Lower lobe of right lung (tissue), 2 donors: ENCODE measurements at regions not wholly inside any gene's neighbourhood (a gene's known extent, or its start where the extent isn't known, plus 50 kb on each side); places are given as distances from the start of the nearest gene placed in this dataset.
A peak's percentile ranks its signal among the peaks of the same experiment; 100 is the strongest.

ENCODE experiments used
- ATAC-seq, 2 donors: fragments of 200-7000 bp; cut with Tn5 transposase; one replicate each; pipeline ENCODE4 v1.9.1; 2020 to 2022; ENCODE audit warnings: mild to moderate bottlenecking in 2 of 2, moderate library complexity in 2 of 2
- DNase-seq: peaks from one replicate; pipeline ENCODE4 v3.0.0-alpha.2; 2020
- H3K27ac ChIP-seq: fragments of 200-600 bp; one replicate; pipeline ENCODE4 v1.8.0; 2022
- H3K27me3 ChIP-seq: fragments of 200-600 bp; one replicate; pipeline ENCODE4 v1.8.0; 2022; ENCODE audit warnings: low read depth
- H3K36me3 ChIP-seq: fragments of 200-600 bp; one replicate; pipeline ENCODE4 v1.8.0; 2022; ENCODE audit warnings: mild to moderate bottlenecking
- H3K4me1 ChIP-seq: fragments of 200-600 bp; one replicate; pipeline ENCODE4 v1.8.0; 2022
- H3K4me3 ChIP-seq: fragments of 200-600 bp; one replicate; pipeline ENCODE4 v1.8.0; 2022; ENCODE audit warnings: mild to moderate bottlenecking
- H3K9me3 ChIP-seq: fragments of 200-600 bp; one replicate; pipeline ENCODE4 v1.8.0; 2022
- intact Hi-C: fragments of 100-400 bp; cut with DNase I; formaldehyde crosslinking; loops from one replicate; pipeline ENCODE4 v1.11.0; 2022
- TF ChIP-seq, protein P1 (sequence below): fragments of 200-600 bp; IDR thresholded peaks from one replicate; pipeline ENCODE4 v1.8.0; 2022; ENCODE audit warnings: antibody characterized with exemption, mild to moderate bottlenecking
- donor health status: DM: no; HTN: yes; CAD: no; lungs with severe emphysema.

DNA sequence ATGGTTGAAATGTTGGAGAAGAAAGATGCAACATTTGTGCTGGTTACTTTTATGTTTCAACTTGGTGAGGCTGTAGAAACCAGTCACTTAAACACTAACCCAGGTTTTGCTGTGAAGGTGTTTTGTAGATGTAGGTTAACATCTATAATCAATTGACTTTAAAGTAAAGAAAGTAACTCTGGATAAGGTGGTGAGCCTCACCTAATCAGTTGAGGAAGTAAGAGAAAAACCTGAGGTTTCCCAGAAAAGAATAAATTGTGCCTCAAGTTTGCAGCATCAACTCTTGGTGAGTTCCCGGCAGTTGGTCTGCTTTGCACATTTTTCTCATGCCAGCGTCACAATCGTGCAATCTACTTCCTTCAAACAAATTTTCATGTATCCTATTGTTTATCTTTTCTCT, 673.4 kb downstream of the QKI start:
- ATAC-seq (no peak), DNase-seq (no peak)
- intact Hi-C loops: no loop called here
- H3K4me1 ChIP-seq: no peaks in the 10 kb centered on the region
- TF ChIP-seq, protein P1, sequence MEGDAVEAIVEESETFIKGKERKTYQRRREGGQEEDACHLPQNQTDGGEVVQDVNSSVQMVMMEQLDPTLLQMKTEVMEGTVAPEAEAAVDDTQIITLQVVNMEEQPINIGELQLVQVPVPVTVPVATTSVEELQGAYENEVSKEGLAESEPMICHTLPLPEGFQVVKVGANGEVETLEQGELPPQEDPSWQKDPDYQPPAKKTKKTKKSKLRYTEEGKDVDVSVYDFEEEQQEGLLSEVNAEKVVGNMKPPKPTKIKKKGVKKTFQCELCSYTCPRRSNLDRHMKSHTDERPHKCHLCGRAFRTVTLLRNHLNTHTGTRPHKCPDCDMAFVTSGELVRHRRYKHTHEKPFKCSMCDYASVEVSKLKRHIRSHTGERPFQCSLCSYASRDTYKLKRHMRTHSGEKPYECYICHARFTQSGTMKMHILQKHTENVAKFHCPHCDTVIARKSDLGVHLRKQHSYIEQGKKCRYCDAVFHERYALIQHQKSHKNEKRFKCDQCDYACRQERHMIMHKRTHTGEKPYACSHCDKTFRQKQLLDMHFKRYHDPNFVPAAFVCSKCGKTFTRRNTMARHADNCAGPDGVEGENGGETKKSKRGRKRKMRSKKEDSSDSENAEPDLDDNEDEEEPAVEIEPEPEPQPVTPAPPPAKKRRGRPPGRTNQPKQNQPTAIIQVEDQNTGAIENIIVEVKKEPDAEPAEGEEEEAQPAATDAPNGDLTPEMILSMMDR: no peak
- H3K36me3 ChIP-seq: no peaks in the 10 kb centered on the region
- H3K27me3 ChIP-seq: no peaks in the 10 kb centered on the region
- no peak overlapping the region for H3K4me3 ChIP-seq
- no peak overlapping the region for H3K27ac ChIP-seq
- no peaks in the 10 kb centered on the region for H3K9me3 ChIP-seq

DNA sequence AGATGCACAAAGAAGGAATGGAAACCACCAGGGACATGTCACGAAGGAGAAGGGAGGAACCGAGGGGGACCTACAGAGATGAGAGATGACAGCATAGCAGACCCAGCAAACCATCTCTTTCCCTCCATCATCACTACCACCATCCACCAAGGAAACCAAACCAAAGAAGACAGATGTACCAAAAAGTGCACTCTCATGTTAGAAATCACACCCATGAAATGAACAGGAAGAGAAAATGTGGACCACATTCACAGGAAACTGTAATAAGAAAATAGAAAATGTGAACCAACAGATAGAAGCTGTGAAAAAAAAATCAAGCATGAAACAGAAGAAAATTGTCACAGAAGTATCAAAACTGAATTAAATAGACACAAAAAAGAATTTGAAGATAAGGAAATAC, 672.7 kb downstream of the QKI start:
- Histone ChIP-seq H3K27ac (no peak overlapping the region), H3K27me3 (no peaks in the 10 kb centered on the region), H3K36me3 (no peaks in the 10 kb centered on the region), H3K4me1 (no peaks in the 10 kb centered on the region), H3K9me3 (no peaks in the 10 kb centered on the region), H3K4me3 (no peak overlapping the region)
- ATAC-seq: no peak
- intact Hi-C loops: no loop called here
- DNase-seq: no peak
- TF ChIP-seq, protein P1: no peak

GRCh38 chr6:164086076-164086887, 671.8 kb downstream of the QKI start:
- peak overlapping the region; percentile 7 for H3K4me3 ChIP-seq
- DNase-seq (no peak), ATAC-seq (no peak)
- H3K4me1 ChIP-seq: no peaks in the 10 kb centered on the region
- intact Hi-C loops: no loop called here
- no peaks in the 10 kb centered on the region for H3K36me3 ChIP-seq
- no peaks in the 10 kb centered on the region for H3K27me3 ChIP-seq
- H3K27ac ChIP-seq: no peak overlapping the region
- TF ChIP-seq, protein P1: no peak
- H3K9me3 ChIP-seq: no peaks in the 10 kb centered on the region

- no peak overlapping the region for H3K27ac ChIP-seq
- TF ChIP-seq, protein P1: no peak
- ATAC-seq: peak; percentile 37 to 56
- peak overlapping the region; percentile 7 for H3K4me3 ChIP-seq
- no peak for DNase-seq
- H3K36me3 ChIP-seq: no peaks in the 10 kb centered on the region
- no peaks in the 10 kb centered on the region for H3K9me3 ChIP-seq
- H3K27me3 ChIP-seq: no peaks in the 10 kb centered on the region
- intact Hi-C loops: no loop called here
- H3K4me1 ChIP-seq: no peaks in the 10 kb centered on the region
Measured at GRCh38 chr6:164085091-164086075, 670.9 kb downstream of the QKI start.

- no peaks in the 10 kb centered on the region for H3K27me3 ChIP-seq
- TF ChIP-seq, protein P1: no peak
- DNase-seq (no peak), ATAC-seq (peak in 1 of 2 donors; percentile 29)
- no peaks in the 10 kb centered on the region for H3K36me3 ChIP-seq
- H3K4me3 ChIP-seq: no peak overlapping the region
- no peaks in the 10 kb centered on the region for H3K9me3 ChIP-seq
- no peak overlapping the region for H3K27ac ChIP-seq
- intact Hi-C loops: no loop called here
- H3K4me1 ChIP-seq: no peaks in the 10 kb centered on the region
Measured at GRCh38 chr6:164079275-164079600, 664.7 kb downstream of the QKI start.
